Superior temporal gyrus (tissue), 1 donor: ENCODE measurements at regions not wholly inside any gene's neighbourhood (a gene's known extent, or its start where the extent isn't known, plus 50 kb on each side); places are given as distances from the start of the nearest gene placed in this dataset.

Experiments used
- DNase-seq: peaks from one replicate; pipeline ENCODE4 v3.0.0-alpha.2; 2016; ENCODE audit errors: extremely low spot score

DNA sequence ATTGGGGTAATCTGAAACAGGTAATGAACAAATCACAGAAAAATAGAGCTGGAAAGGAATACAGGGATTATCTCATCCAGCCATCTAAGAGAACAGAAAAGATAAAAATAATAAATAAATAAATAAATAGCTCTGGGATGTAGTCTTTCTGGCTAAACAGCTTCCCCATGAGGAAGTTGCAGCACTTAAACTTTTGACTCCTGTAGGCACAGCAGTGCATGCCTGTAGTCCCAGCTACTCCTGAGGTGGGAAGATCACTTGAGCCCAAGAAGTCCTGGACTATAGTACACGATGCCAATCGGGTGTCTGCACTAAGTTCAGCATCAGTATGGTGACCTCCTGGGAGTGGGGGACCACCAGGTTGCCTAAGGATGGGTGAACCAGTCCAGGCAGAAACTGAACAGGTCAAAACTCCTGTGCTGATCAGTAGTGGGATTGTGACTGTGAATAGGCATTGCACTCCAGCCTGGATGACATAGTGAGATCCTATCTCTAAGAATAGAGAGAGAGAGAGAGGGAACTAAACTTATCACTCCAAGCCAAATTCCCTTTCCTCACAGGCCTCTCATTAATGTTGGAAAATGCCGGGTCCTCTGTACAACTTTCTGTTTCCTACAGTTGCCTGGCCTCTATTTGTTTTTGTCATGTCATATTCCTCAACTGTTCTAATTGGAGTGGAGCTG, 61.7 kb upstream of the CDK13 start:
- no peak for DNase-seq

DNA sequence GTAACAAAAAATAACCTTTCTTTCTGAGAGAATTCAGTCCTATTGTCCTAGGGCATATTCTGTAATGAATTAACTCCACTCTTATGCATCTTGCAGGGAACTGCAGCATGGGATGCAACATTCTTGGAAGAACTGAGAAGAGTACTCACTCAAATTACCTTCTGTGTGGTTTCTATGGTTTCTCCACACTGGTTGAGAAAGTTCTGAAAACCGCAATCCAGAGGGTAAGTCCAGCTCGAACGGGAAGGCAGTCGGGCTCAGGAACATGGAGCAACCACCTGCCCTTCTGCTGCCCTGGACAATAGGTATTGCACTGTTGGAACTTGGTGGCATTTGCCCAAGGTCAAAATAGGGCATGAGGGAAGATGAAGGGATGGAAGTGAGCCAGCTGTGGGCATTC, 59.6 kb upstream of the CDK13 start:
- DNase-seq: no peak

DNA sequence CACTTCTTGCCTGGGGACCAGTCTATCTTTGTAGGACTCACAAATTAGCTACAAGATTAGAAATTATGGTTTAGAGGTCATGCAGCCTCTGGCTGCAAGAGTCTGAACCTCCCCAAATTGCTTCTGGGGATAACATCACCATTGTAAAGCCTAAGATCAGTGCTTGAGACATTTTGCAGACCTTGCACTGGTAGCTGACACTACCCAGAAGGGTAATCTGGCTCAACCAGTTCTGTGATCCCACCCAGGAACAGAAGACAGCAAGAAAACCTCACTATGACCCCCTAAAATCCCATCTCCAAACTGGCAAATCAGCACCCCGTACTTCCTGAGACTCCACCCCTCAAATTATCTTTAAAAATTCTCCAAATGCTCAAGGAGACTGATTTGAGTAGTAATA, 58.2 kb upstream of the CDK13 start:
- no peak for DNase-seq

DNA sequence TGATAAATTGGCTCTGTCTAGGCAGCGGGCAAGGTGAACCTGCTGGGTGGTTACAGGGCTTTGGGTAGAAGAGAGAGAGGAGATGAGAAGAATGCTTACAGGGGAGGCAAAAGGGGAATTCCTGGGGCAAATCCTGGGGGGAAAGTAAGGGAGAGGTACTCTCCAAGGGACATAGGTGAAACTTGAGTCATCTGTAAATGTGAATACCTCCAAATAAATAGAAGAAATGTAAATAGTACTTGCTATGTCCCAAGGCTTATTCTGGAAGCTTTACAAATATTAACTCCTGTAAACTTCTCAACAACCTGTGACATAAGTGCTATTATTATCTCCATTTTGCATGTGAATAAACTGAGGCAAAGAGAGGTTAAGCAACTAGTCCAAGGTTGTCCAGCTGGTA, 57.7 kb upstream of the CDK13 start:
- no peak for DNase-seq

DNA sequence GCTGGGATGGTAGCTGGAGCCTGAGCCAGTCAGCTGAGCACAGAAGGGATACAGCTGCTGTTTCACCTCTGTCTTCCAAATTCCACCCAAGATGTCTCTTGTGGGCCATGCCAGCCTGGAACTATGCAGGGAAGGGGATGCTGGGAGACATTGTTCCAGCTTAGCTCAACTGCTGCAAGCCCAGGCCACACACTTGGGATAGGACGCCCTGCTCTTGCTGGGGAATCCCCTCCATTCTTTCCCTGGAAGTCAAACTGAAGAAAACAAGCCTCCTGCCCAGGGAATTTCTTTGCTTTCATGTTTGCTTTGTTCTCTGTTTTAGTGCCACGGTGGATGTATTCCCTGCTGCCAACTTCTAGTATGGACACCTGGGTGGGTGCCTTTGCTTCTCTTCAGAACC, 55.2 kb upstream of the CDK13 start:
- DNase-seq: no peak

DNA sequence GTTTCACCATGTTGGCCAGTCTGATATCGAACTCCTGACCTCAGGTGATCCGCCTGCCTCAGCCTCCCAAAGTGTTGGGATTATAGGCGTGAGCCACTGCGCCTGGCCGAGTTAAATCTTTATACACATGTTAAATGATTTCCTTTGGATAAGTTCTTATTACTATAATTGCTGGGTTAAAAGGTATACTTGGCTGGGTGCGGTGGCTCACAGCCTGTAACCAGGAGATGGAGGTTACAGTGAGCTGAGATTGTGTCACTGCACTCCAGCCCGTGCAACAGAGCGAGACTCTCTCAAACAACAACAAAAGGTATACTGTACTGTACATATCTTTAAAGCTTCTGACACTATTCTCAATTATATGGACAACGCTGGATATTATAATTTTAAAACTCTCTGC, 53.2 kb upstream of the CDK13 start:
- no peak for DNase-seq

DNA sequence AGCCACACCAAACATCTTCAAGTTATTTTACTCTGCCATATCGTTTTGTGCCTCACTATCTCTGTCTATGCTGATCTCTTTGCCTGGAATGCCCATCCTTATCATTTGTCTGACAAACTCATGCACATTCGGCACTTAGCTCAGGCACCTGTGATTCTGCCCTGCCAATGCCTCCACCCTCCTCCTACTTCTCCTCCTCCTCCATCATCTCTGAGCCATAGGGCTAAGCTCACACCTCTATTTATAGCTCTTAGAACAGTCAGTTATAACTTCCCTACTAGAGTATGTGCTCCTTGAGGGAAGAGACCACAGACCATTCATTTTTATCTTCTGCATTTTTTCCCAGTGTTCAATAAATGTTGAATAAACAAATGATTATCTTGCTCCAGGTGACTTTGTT, 51.2 kb upstream of the CDK13 start:
- DNase-seq: no peak
